OCI-LY3 (cell line): ENCODE measurements at regions not wholly inside any gene's neighbourhood (a gene's known extent, or its start where the extent isn't known, plus 50 kb on each side); places are given as distances from the start of the nearest gene placed in this dataset.

Source experiments
- H2AFZ ChIP-seq: fragments of 200-600, 300-600 bp; shearing (Covaris generic); 2 replicates; pipeline ENCODE4 v1.6.0; 2014; ENCODE audit warnings: antibody characterized with exemption, low read depth, low read length
- H3K27ac ChIP-seq: fragments of 200-600, 300-600 bp; sonication (generic); 2 replicates; pipeline ENCODE4 v1.5.1; 2014; ENCODE audit warnings: mild to moderate bottlenecking, low read length, moderate library complexity, mixed read lengths
- H3K27me3 ChIP-seq: fragments of 200-600, 300-600 bp; sonication (generic); 2 replicates; pipeline ENCODE4 v1.6.1; 2014; ENCODE audit warnings: low read depth, low read length, mixed read lengths
- H3K36me3 ChIP-seq: fragments of 200-600, 300-600 bp; sonication (generic); replicated peaks from 2 replicates; pipeline ENCODE3; 2014; ENCODE audit warnings: low read depth, low read length, mixed read lengths
- H3K4me1 ChIP-seq: fragments of 300-600, 200-600 bp; sonication (generic); 2 replicates; pipeline ENCODE4 v1.6.1; 2014; ENCODE audit warnings: low read length, mixed read lengths
- H3K4me2 ChIP-seq: fragments of 200-600, 300-600 bp; sonication (generic); 2 replicates; pipeline ENCODE4 v1.6.1; 2014; ENCODE audit warnings: low read length, mixed read lengths
- H3K4me3 ChIP-seq: fragments of 300-600, 200-600 bp; sonication (generic); 2 replicates; pipeline ENCODE4 v1.5.1; 2014; ENCODE audit warnings: antibody characterized with exemption, mild to moderate bottlenecking, low read length, moderate library complexity
- H3K79me2 ChIP-seq: fragments of 300-600, 200-600 bp; shearing (Covaris generic); 2 replicates; pipeline ENCODE4 v1.6.1; 2014; ENCODE audit warnings: mild to moderate bottlenecking, low read length, mixed read lengths
- H3K9ac ChIP-seq: fragments of 300-600, 200-600 bp; shearing (Covaris generic); 2 replicates; pipeline ENCODE4 v1.6.0; 2014; ENCODE audit warnings: mild to moderate bottlenecking, low read length, moderate library complexity
- H3K9me3 ChIP-seq: fragments of 200-600, 300-600 bp; shearing (Covaris generic); 2 replicates; pipeline ENCODE4 v1.6.1; 2014; ENCODE audit warnings: low read length, mixed read lengths; ENCODE audit not compliant: insufficient read depth
- H4K20me1 ChIP-seq: fragments of 200-600, 300-600 bp; sonication (generic); 2 replicates; pipeline ENCODE4 v1.6.1; 2016; ENCODE audit warnings: low read length, mixed read lengths; ENCODE audit not compliant: insufficient read depth
- EZH2phosphoT487 ChIP-seq: fragments of 200-600 bp; shearing (Covaris generic); IDR thresholded peaks from 2 replicates; pipeline ENCODE4 v1.6.1; 2018; ENCODE audit warnings: antibody characterized with exemption, mixed run types, low read depth
- TF ChIP-seq, protein P1 (sequence below): fragments of 200-600, 300-600 bp; sonication (generic); IDR thresholded peaks from 2 replicates; pipeline ENCODE4 v1.5.1; 2014; ENCODE audit warnings: antibody characterized with exemption, low read length, low read depth

DNA sequence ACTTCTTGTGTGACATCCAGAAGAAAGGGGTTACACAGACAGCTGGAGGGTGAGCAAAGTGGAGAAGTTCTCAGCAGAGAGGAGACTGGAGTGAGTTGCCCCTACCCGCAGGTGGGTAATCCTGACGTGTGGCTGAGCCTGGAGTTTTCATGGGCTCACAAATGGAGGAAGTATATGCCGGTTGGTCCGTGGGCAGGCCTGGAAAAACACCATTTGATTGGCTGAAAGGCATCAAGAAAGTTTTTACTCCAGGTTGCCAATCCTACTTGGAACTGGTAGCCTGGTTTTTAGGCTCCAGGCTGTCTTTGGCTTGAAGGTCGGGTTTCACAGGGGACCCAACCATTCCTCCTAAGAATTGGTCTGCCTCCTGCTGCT lies 1177.4 kb upstream of the LRRTM1 start:
- Histone ChIP-seq H2AFZ (no peak overlapping the region), H3K27me3 (no peaks in the 10 kb centered on the region), H3K9ac (no peak overlapping the region), H3K27ac (no peak overlapping the region), H3K9me3 (no peaks in the 10 kb centered on the region), H3K36me3 (no peaks in the 10 kb centered on the region), H4K20me1 (no peaks in the 10 kb centered on the region), H3K4me3 (no peak overlapping the region), H3K79me2 (no peaks in the 10 kb centered on the region), H3K4me2 (no peak overlapping the region), H3K4me1 (no peaks in the 10 kb centered on the region)
- TF ChIP-seq EZH2phosphoT487: no peak
- TF ChIP-seq, protein P1, sequence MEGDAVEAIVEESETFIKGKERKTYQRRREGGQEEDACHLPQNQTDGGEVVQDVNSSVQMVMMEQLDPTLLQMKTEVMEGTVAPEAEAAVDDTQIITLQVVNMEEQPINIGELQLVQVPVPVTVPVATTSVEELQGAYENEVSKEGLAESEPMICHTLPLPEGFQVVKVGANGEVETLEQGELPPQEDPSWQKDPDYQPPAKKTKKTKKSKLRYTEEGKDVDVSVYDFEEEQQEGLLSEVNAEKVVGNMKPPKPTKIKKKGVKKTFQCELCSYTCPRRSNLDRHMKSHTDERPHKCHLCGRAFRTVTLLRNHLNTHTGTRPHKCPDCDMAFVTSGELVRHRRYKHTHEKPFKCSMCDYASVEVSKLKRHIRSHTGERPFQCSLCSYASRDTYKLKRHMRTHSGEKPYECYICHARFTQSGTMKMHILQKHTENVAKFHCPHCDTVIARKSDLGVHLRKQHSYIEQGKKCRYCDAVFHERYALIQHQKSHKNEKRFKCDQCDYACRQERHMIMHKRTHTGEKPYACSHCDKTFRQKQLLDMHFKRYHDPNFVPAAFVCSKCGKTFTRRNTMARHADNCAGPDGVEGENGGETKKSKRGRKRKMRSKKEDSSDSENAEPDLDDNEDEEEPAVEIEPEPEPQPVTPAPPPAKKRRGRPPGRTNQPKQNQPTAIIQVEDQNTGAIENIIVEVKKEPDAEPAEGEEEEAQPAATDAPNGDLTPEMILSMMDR: no peak

DNA sequence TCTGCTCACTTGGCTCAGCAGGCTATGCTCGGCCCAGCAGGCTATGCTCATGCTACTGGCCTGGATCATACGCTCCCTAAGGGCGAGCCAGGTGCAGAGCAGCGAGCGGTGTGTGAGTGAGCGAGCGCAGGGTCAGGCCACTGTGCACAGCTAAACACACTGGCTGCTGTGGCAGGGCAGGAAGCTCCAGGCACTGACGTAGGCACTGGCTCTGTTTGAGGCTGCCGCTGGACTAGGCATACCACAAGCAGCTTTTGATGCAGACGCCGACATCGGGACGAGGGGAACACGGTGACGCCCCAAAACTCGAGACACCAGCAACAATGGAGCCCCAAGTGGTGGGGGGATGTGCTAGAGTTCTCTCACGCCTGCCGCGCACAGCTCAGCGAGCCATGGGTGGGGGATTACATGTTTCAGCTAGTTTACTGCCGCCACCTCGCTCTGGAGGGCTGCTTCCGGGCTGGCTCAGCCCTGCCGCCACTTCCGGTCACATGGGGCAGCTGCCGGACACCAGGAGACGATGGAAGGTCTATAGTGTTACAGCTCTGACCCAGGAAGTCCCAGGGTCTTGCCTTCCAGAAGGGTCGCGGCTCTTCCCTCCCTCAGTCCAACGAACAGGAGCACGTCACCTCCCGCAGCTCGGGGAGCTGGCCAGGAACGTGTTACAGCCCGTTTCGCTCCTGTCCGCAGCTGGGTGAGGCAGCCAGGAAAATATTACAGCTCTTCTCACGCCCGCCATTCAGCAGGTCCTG lies 1176.9 kb upstream of the LRRTM1 start:
- H3K4me3 ChIP-seq: no peak overlapping the region
- H3K4me1 ChIP-seq: no peaks in the 10 kb centered on the region
- no peaks in the 10 kb centered on the region for H3K79me2 ChIP-seq
- no peak overlapping the region for H2AFZ ChIP-seq
- TF ChIP-seq EZH2phosphoT487: no peak
- TF ChIP-seq, protein P1: no peak
- no peaks in the 10 kb centered on the region for H4K20me1 ChIP-seq
- H3K9ac ChIP-seq: no peak overlapping the region
- H3K4me2 ChIP-seq: no peak overlapping the region
- H3K27ac ChIP-seq: no peak overlapping the region
- no peaks in the 10 kb centered on the region for H3K9me3 ChIP-seq
- H3K27me3 ChIP-seq: no peaks in the 10 kb centered on the region
- no peaks in the 10 kb centered on the region for H3K36me3 ChIP-seq

DNA sequence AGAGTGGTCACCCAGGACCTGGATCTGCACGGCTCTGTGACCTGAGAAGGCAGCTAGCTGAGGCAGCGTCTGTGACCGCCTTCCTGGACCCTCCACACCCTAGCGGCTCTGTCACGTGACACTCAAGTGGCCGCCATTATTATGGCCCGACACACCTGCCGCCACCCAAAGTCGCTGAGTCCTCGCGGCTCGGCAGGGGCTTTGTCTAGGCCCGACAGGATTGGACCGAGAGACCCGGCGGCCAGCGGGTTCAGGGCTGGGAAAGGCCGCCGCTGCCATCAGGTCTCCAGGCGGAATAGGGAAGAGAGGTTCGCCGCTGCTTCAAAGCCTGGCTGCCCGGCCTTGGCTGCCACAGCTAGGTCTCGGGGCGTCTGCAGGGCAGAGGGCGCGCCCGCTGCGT lies 1162.5 kb upstream of the LRRTM1 start:
- no peaks in the 10 kb centered on the region for H3K79me2 ChIP-seq
- no peak for TF ChIP-seq EZH2phosphoT487
- TF ChIP-seq, protein P1: no peak
- H4K20me1 ChIP-seq: no peaks in the 10 kb centered on the region
- no peak overlapping the region for H3K4me2 ChIP-seq
- H3K27ac ChIP-seq: no peak overlapping the region
- H3K9me3 ChIP-seq: no peaks in the 10 kb centered on the region
- H3K27me3 ChIP-seq: no peaks in the 10 kb centered on the region
- no peak overlapping the region for H3K9ac ChIP-seq
- no peaks in the 10 kb centered on the region for H3K4me1 ChIP-seq
- H3K36me3 ChIP-seq: no peaks in the 10 kb centered on the region
- H2AFZ ChIP-seq: no peak overlapping the region
- no peak overlapping the region for H3K4me3 ChIP-seq

DNA sequence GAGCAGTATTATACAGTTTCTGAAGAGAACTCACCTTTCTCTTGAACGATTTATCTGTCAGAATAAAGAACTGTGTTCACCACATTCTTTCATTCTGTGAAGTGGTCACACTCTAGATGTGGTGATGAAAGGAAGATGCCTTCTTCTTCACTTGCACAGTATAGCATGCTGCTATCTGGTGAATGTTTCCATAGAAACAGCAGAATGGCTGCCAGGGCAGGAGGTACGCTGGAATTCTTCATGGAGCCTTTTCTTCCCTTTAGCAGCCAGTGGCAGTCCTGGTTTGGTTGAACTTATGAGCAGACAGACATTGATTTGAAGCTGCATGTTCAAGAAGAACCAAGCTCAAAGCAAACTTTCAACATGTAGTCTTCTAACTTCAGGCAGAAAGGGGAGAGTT lies 1157.9 kb upstream of the LRRTM1 start:
- H3K9ac ChIP-seq: no peak overlapping the region
- H3K4me3 ChIP-seq: no peak overlapping the region
- no peak overlapping the region; the same call in 1 of the 2 replicates for H2AFZ ChIP-seq
- TF ChIP-seq, protein P1: no peak
- TF ChIP-seq EZH2phosphoT487: no peak
- no peak overlapping the region for H3K4me2 ChIP-seq
- no peaks in the 10 kb centered on the region for H3K79me2 ChIP-seq
- H3K27me3 ChIP-seq: no peaks in the 10 kb centered on the region
- no peaks in the 10 kb centered on the region for H3K9me3 ChIP-seq
- no peaks in the 10 kb centered on the region for H3K36me3 ChIP-seq
- H4K20me1 ChIP-seq: no peaks in the 10 kb centered on the region
- no peak overlapping the region for H3K27ac ChIP-seq
- no peaks in the 10 kb centered on the region for H3K4me1 ChIP-seq
